Testis (tissue), 2 donors: ENCODE measurements at regions not wholly inside any gene's neighbourhood (a gene's known extent, or its start where the extent isn't known, plus 50 kb on each side); places are given as distances from the start of the nearest gene placed in this dataset.

ENCODE experiments used
- CTCF ChIP-seq, 3 experiments: fragments of 450-650 bp in 2 of 3; fragments of 200-600 bp in 1 of 3; sonication (generic) in 1 of 3; IDR thresholded peaks; one replicate each; pipeline ENCODE4 v1.5.1; 2016 to 2019; ENCODE audit warnings: antibody characterized with exemption in 3 of 3, mild to moderate bottlenecking in 2 of 3, moderate library complexity in 1 of 3
- POLR2A ChIP-seq: fragments of 450-650 bp; IDR thresholded peaks from one replicate; pipeline ENCODE4 v1.6.1; 2017; ENCODE audit warnings: antibody characterized with exemption, mild to moderate bottlenecking, moderate library complexity

GRCh38 chr2:7706791-7707190, 789.6 kb downstream of the RNF144A start:
- TF ChIP-seq POLR2A (no peak), CTCF (IDR thresholded peaks at IDR 0.05) (no peak)
